SH-SY5Y (cell line): ENCODE measurements at regions not wholly inside any gene's neighbourhood (a gene's known extent, or its start where the extent isn't known, plus 50 kb on each side); places are given as distances from the start of the nearest gene placed in this dataset.

ENCODE experiments used
- GATA2 ChIP-seq: IDR thresholded peaks from 2 replicates; pipeline ENCODE4 v1.6.1; 2011; ENCODE audit warnings: mild to moderate bottlenecking, low read depth, low read length
- GATA3 ChIP-seq: IDR thresholded peaks from 2 replicates; pipeline ENCODE4 v1.6.1; 2011; ENCODE audit warnings: low read depth, mild to moderate bottlenecking, low read length, moderate library complexity

- no peak for TF ChIP-seq GATA3
- no peak for TF ChIP-seq GATA2
Observed at GRCh38 chr12:30461026-30461615, 234.5 kb downstream of the IPO8 start.
